ENCODE measurements at regions not wholly inside any gene's neighbourhood (a gene's known extent, or its start where the extent isn't known, plus 50 kb on each side); places are given as distances from the start of the nearest gene placed in this dataset.

- TF ChIP-seq CTCF (IDR thresholded peaks at IDR 0.05; ENCODE audit: low read depth, low read length, poor library complexity, severe bottlenecking) (no peak), EZH2phosphoT487 (IDR thresholded peaks at IDR 0.05; ENCODE audit: borderline replicate concordance, low read length) (no peak)
Observed at GRCh38 chr10:10903620-10904019, 114.1 kb upstream of the CELF2 start.

Data from DOHH2 (cell line).